HEK293T (cell line): ENCODE measurements at regions not wholly inside any gene's neighbourhood (a gene's known extent, or its start where the extent isn't known, plus 50 kb on each side); places are given as distances from the start of the nearest gene placed in this dataset.

Experiments used
- CTCF ChIA-PET: fragments of 350-600 bp; formaldehyde crosslinking; extraction: SDS; loops from one replicate; lab custom pipeline; 2021; ENCODE audit warnings: antibody characterized with exemption, inconsistent platforms; lab: Yijun Ruan, JAX
- POLR2A ChIA-PET: fragments of 350-600 bp; formaldehyde crosslinking; extraction: SDS; loops from one replicate; lab custom pipeline; 2020; ENCODE audit warnings: antibody characterized with exemption, inconsistent platforms; lab: Yijun Ruan, JAX
- DNase-seq: peaks from one replicate; pipeline ENCODE4 v3.0.0; 2012; ENCODE audit warnings: mixed read lengths; ENCODE audit errors: extremely low spot score
- ARNT ChIP-seq: fragments of 450-650 bp; IDR thresholded peaks from 2 replicates; pipeline ENCODE4 v1.6.1; 2017; ENCODE audit warnings: mild to moderate bottlenecking
- BHLHE40 ChIP-seq: fragments of 450-650 bp; IDR thresholded peaks from 2 replicates; pipeline ENCODE4 v1.6.1; 2016; ENCODE audit warnings: mild to moderate bottlenecking, moderate library complexity, borderline replicate concordance
- CTBP1 ChIP-seq: fragments of 450-650 bp; IDR thresholded peaks from 2 replicates; pipeline ENCODE4 v1.6.1; 2016; ENCODE audit warnings: borderline replicate concordance
- ELF4 ChIP-seq: fragments of 450-650 bp; IDR thresholded peaks from 2 replicates; pipeline ENCODE4 v1.6.1; 2017; ENCODE audit warnings: antibody characterized with exemption
- FOXA1 ChIP-seq: fragments of 450-650 bp; IDR thresholded peaks from 2 replicates; pipeline ENCODE4 v1.6.1; 2016; ENCODE audit warnings: mild to moderate bottlenecking
- FOXK2 ChIP-seq: fragments of 450-650 bp; IDR thresholded peaks from 2 replicates; pipeline ENCODE4 v1.6.1; 2016; ENCODE audit warnings: mild to moderate bottlenecking
- FOXM1 ChIP-seq: fragments of 450-650 bp; IDR thresholded peaks from 2 replicates; pipeline ENCODE4 v1.6.1; 2017; ENCODE audit warnings: mild to moderate bottlenecking, borderline replicate concordance
- HDGF ChIP-seq: fragments of 450-650 bp; IDR thresholded peaks from 2 replicates; pipeline ENCODE4 v1.6.1; 2017; ENCODE audit warnings: antibody characterized with exemption, borderline replicate concordance
- L3MBTL2 ChIP-seq: fragments of 450-650 bp; conservative IDR thresholded peaks from 2 replicates; pipeline ENCODE4 v1.6.1; 2016; ENCODE audit warnings: mild to moderate bottlenecking
- LEF1 ChIP-seq: fragments of 450-650 bp; IDR thresholded peaks from 2 replicates; pipeline ENCODE4 v1.6.1; 2017; ENCODE audit warnings: mild to moderate bottlenecking, borderline replicate concordance
- NFRKB ChIP-seq: fragments of 450-650 bp; IDR thresholded peaks from 2 replicates; pipeline ENCODE4 v1.6.1; 2016; ENCODE audit warnings: mild to moderate bottlenecking, moderate library complexity
- PKNOX1 ChIP-seq: fragments of 450-650 bp; IDR thresholded peaks from 2 replicates; pipeline ENCODE4 v1.6.1; 2016
- SP1 ChIP-seq: fragments of 450-650 bp; IDR thresholded peaks from 2 replicates; pipeline ENCODE4 v1.6.1; 2017
- SUZ12 ChIP-seq: fragments of 450-650 bp; IDR thresholded peaks from 2 replicates; pipeline ENCODE4 v1.6.1; 2016; ENCODE audit warnings: mild to moderate bottlenecking
- TARDBP ChIP-seq: fragments of 450-650 bp; IDR thresholded peaks from 2 replicates; pipeline ENCODE4 v1.6.1; 2016
- ZNF384 ChIP-seq: fragments of 450-650 bp; IDR thresholded peaks from 2 replicates; pipeline ENCODE4 v1.6.1; 2016

- no peak for DNase-seq
- TF ChIP-seq FOXA1, result no peak
- TF ChIP-seq LEF1, result no peak
- TF ChIP-seq ELF4, result no peak
- no peak for TF ChIP-seq CTBP1
- TF ChIP-seq ARNT, result no peak
- TF ChIP-seq SUZ12, result no peak
- TF ChIP-seq FOXK2, result no peak
- no peak for TF ChIP-seq HDGF
- TF ChIP-seq NFRKB, result no peak
- TF ChIP-seq L3MBTL2, result no peak
- TF ChIP-seq ZNF384, result no peak
- TF ChIP-seq BHLHE40, result no peak
- TF ChIP-seq TARDBP, result no peak
- no peak for TF ChIP-seq PKNOX1
- TF ChIP-seq SP1, result no peak
- TF ChIP-seq FOXM1, result no peak
- ChIA-PET CTCF (no interaction called here), POLR2A (no interaction called here)
Measured at GRCh38 chr9:3161912-3162311, 318.0 kb upstream of the PUM3 start.

- DNase-seq, result no peak
- ChIA-PET CTCF (no interaction called here), POLR2A (no interaction called here)
- TF ChIP-seq L3MBTL2, result no peak
- no peak for TF ChIP-seq FOXK2
- TF ChIP-seq SUZ12, result no peak
- no peak for TF ChIP-seq TARDBP
- TF ChIP-seq ARNT, result no peak
- no peak for TF ChIP-seq FOXA1
- TF ChIP-seq PKNOX1, result no peak
- no peak for TF ChIP-seq LEF1
- TF ChIP-seq ELF4, result no peak
- TF ChIP-seq CTBP1, result no peak
- TF ChIP-seq FOXM1, result no peak
- TF ChIP-seq SP1, result no peak
- no peak for TF ChIP-seq HDGF
Measured at GRCh38 chr9:3157011-3157410, 313.1 kb upstream of the PUM3 start.

GRCh38 chr9:3151672-3152576, 308.0 kb upstream of the PUM3 start:
- TF ChIP-seq FOXK2, result no peak
- TF ChIP-seq FOXA1, result no peak
- TF ChIP-seq TARDBP, result no peak
- no peak for TF ChIP-seq ELF4
- TF ChIP-seq HDGF, result no peak
- TF ChIP-seq NFRKB, result no peak
- no peak for TF ChIP-seq L3MBTL2
- no peak for TF ChIP-seq LEF1
- no peak for TF ChIP-seq SUZ12
- no peak for TF ChIP-seq CTBP1
- no peak for TF ChIP-seq ARNT
- no peak for TF ChIP-seq FOXM1
- CTCF ChIA-PET, result no interaction called here
- POLR2A ChIA-PET, result interaction anchor here (0.6 kb wide), 1 partner anchor 19 kb away, joined by 3 read pairs; no protein-coding TSS in a partner anchor

GRCh38 chr9:3150074-3150473, 306.2 kb upstream of the PUM3 start:
- POLR2A ChIA-PET, result no interaction called here
- CTCF ChIA-PET, result no interaction called here
- no peak for TF ChIP-seq L3MBTL2
- no peak for DNase-seq

More at GRCh38 chr9:3151672-3152576, 308.0 kb upstream of the PUM3 start:
- no peak for DNase-seq

GRCh38 chr9:3138231-3139229, 294.6 kb upstream of the PUM3 start:
- ChIA-PET POLR2A (no interaction called here), CTCF (no interaction called here)
- no peak for TF ChIP-seq CTBP1
- TF ChIP-seq SUZ12, result no peak
- no peak for TF ChIP-seq L3MBTL2
- TF ChIP-seq ELF4, result no peak
- TF ChIP-seq NFRKB, result no peak
- no peak for TF ChIP-seq ARNT
- no peak for TF ChIP-seq FOXM1
- no peak for TF ChIP-seq HDGF
- TF ChIP-seq TARDBP, result no peak
- TF ChIP-seq FOXK2, result no peak
- no peak for TF ChIP-seq ZNF384
- no peak for TF ChIP-seq SP1
- TF ChIP-seq BHLHE40, result no peak
- TF ChIP-seq PKNOX1, result no peak
- no peak for TF ChIP-seq FOXA1
- TF ChIP-seq LEF1, result no peak
- DNase-seq, result no peak
